PFSK-1 (cell line): ENCODE measurements at regions not wholly inside any gene's neighbourhood (a gene's known extent, or its start where the extent isn't known, plus 50 kb on each side); places are given as distances from the start of the nearest gene placed in this dataset.

ENCODE experiments used
- FOXP2 ChIP-seq: optimal IDR thresholded peaks from 2 replicates; pipeline ENCODE3; 2011; ENCODE audit warnings: borderline replicate concordance, control low read depth, inconsistent platforms; ENCODE audit not compliant: insufficient read depth; ENCODE audit errors: extremely low read length, extremely low read depth
- POLR2AphosphoS5 ChIP-seq: IDR thresholded peaks from 2 replicates; pipeline ENCODE4 v1.6.1; 2012; ENCODE audit warnings: low read depth, mild to moderate bottlenecking, control low read depth, low read length, moderate library complexity
- SIN3A ChIP-seq: IDR thresholded peaks from 2 replicates; pipeline ENCODE4 v1.6.1; 2012; ENCODE audit warnings: mild to moderate bottlenecking, low read length, moderate library complexity, borderline replicate concordance; ENCODE audit not compliant: insufficient read depth
- TAF1 ChIP-seq: IDR thresholded peaks from 2 replicates; pipeline ENCODE4 v1.6.1; 2012; ENCODE audit warnings: low read length, control low read depth, borderline replicate concordance; ENCODE audit not compliant: insufficient read depth
- TF ChIP-seq, protein P1 (sequence below), 2 experiments: IDR thresholded peaks; 2 replicates each; pipeline versions ENCODE4 v1.6.1 to v1.8.0; 2011 to 2012; ENCODE audit warnings: low read depth in 2 of 2, low read length in 2 of 2, control low read depth in 1 of 2, inconsistent platforms in 1 of 2, mild to moderate bottlenecking in 1 of 2, moderate library complexity in 1 of 2; ENCODE audit not compliant: insufficient read depth in 1 of 2

DNA sequence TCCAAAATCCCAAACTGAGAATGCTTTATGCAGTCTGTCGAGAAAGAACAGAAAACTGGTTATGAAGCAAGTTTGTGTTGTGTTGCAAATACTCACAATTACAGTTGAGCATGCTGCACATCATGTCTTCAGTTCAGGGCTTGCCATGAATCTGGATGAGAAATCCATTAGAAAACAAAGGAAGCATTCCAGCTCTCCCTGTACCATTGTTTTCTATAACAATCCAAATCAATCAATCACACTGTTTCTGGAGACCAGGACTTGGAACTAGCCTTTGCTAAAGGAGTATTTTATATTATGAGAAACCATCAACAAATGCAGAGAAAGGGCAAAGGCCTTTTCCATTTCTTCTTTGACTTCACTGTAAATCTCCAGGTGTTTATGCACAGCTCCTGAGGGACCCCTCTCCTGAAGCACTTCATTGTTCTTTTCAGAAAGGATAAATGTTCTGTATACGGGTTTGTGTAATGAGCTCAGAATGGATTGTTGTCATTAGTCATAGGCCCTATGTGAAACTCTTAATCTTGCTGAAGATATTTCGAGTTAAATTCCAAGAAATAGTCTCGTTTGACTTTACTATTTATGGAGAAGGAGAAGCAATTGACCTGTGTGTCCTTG is 364.7 kb upstream of the POM121L12 start:
- TF ChIP-seq SIN3A = no peak

DNA sequence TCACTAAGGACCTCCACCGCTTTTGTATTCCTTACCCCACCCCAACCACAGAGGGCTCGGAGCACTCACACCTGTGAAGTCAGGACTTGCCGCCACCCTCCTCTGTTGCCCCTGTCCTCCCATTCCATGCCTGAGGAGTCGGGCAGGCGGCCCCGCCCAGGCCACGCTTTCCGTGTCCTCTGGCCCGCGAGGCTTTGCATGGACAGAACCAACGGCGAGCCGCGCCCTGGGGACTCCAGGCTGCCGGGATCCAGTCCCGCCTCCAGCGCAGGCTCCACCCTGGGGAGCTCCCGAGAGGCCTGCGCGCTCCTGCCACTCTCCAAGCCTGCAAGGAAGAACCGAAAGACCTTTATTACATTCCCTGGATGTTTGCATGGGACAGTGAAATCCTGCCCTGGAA is 366.4 kb upstream of the POM121L12 start:
- no peak for TF ChIP-seq POLR2AphosphoS5
- TF ChIP-seq SIN3A = no peak
- TF ChIP-seq FOXP2 = no peak
- TF ChIP-seq TAF1 = no peak
- TF ChIP-seq, protein P1, sequence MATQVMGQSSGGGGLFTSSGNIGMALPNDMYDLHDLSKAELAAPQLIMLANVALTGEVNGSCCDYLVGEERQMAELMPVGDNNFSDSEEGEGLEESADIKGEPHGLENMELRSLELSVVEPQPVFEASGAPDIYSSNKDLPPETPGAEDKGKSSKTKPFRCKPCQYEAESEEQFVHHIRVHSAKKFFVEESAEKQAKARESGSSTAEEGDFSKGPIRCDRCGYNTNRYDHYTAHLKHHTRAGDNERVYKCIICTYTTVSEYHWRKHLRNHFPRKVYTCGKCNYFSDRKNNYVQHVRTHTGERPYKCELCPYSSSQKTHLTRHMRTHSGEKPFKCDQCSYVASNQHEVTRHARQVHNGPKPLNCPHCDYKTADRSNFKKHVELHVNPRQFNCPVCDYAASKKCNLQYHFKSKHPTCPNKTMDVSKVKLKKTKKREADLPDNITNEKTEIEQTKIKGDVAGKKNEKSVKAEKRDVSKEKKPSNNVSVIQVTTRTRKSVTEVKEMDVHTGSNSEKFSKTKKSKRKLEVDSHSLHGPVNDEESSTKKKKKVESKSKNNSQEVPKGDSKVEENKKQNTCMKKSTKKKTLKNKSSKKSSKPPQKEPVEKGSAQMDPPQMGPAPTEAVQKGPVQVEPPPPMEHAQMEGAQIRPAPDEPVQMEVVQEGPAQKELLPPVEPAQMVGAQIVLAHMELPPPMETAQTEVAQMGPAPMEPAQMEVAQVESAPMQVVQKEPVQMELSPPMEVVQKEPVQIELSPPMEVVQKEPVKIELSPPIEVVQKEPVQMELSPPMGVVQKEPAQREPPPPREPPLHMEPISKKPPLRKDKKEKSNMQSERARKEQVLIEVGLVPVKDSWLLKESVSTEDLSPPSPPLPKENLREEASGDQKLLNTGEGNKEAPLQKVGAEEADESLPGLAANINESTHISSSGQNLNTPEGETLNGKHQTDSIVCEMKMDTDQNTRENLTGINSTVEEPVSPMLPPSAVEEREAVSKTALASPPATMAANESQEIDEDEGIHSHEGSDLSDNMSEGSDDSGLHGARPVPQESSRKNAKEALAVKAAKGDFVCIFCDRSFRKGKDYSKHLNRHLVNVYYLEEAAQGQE (IDR thresholded peaks at IDR 0.05; ENCODE audit: insufficient read depth in 1 of 2, low read depth in 2 of 2, low read length in 2 of 2) = no peak

DNA sequence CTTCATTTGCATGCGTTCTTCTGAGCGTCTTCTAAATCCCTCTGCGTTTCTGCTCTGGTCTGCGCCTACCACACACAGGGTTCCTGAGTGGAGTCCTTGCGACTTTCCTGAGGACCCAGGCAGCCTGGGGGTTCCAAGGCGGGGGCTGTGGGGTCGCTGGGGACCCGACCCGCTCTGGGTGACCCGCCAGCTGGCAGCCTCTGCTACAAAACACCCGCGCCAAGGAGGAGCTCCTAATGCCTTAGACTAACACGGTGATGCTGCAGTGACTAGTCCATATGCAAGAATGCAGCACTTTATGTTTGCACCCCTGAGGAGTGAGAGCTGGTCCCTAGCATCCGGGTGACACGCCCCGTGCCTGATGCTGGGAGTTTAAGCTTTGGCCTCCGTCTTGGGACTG is 367.0 kb upstream of the POM121L12 start:
- TF ChIP-seq FOXP2 (no peak), TAF1 (no peak)
- TF ChIP-seq, protein P1 (IDR thresholded peaks at IDR 0.05; ENCODE audit: insufficient read depth in 1 of 2, low read depth in 2 of 2, low read length in 2 of 2) = no peak

DNA sequence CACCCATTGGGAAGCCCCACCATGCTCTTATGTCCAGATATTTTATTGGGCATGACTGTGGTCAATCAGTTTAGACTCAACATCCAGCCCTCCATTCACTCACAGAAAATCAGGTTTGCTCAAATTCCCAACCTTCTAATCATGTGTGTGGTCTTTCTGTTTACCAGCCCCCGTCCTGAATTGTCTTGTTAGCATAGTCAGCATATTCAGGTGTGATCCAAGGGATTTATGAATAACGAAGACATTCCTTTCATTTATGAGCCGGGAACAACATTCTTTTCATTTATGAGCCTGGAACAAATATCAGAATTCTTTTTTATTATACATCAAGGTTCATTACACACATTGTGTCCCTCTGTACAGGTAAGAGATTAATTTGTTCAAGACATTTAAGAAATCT is 376.3 kb upstream of the POM121L12 start:
- TF ChIP-seq TAF1 (no peak), SIN3A (no peak), POLR2AphosphoS5 (no peak), FOXP2 (no peak)
- TF ChIP-seq, protein P1 (IDR thresholded peaks at IDR 0.05; ENCODE audit: insufficient read depth in 1 of 2, low read depth in 2 of 2, low read length in 2 of 2) = no peak

DNA sequence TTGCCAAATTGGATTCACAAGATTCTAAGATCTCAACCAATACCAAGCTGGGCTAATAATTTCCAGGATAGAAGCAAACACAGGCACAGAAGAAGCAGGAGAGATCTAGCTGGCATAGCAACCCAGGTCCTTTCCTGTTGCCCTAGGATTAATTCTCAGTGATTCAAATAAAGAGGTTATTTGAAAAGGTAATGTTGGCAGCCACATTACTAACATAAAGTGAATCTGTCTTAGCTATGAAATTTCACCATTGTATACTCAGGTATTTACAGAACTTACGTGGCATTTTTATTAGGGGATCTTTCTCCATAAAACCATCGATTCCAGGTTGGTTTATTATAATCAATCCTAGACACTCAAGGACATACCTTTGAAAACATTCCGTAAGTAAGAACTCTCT is 379.3 kb upstream of the POM121L12 start:
- TF ChIP-seq, protein P1 (IDR thresholded peaks at IDR 0.05; ENCODE audit: insufficient read depth in 1 of 2, low read depth in 2 of 2, low read length in 2 of 2) = no peak
- TF ChIP-seq POLR2AphosphoS5 (no peak), TAF1 (no peak), FOXP2 (no peak), SIN3A (no peak)
